ENCODE measurements at regions not wholly inside any gene's neighbourhood (a gene's known extent, or its start where the extent isn't known, plus 50 kb on each side); places are given as distances from the start of the nearest gene placed in this dataset.

GRCh38 chr10:83896219-83896618 is 243.1 kb upstream of the GHITM start:
- H2AFZ ChIP-seq (ENCODE audit: low read depth), result no peak overlapping the region
- H3K36me3 ChIP-seq (ENCODE audit: insufficient read depth), result no peaks in the 10 kb centered on the region
- no peaks in the 10 kb centered on the region for H3K4me1 ChIP-seq (ENCODE audit: low read depth, poor library complexity, severe bottlenecking)
- no peaks in the 10 kb centered on the region for H3K27me3 ChIP-seq (ENCODE audit: insufficient read depth, low read depth)
- no peaks in the 10 kb centered on the region for H4K20me1 ChIP-seq (ENCODE audit: insufficient read depth)
- H3K9ac ChIP-seq, result no peak overlapping the region
- no peak overlapping the region for H3K4me2 ChIP-seq
- no peak overlapping the region for H3K4me3 ChIP-seq (IDR thresholded peaks at IDR 0.05; ENCODE audit: insufficient read depth, low read depth, low read length)
- no peak overlapping the region for H3K27ac ChIP-seq
- TF ChIP-seq CTCF (conservative IDR thresholded peaks at IDR 0.05; ENCODE audit: low read depth, low read length), result no peak
- no peaks in the 10 kb centered on the region for H3K79me2 ChIP-seq (ENCODE audit: insufficient read depth, low read depth)

GRCh38 chr10:83897626-83898025 is 241.7 kb upstream of the GHITM start:
- H3K4me3 ChIP-seq (IDR thresholded peaks at IDR 0.05; ENCODE audit: insufficient read depth, low read depth, low read length), result no peak overlapping the region
- no peaks in the 10 kb centered on the region for H3K27me3 ChIP-seq (ENCODE audit: insufficient read depth, low read depth)
- no peaks in the 10 kb centered on the region for H3K4me1 ChIP-seq (ENCODE audit: low read depth, poor library complexity, severe bottlenecking)
- no peak overlapping the region for H3K27ac ChIP-seq
- H4K20me1 ChIP-seq (ENCODE audit: insufficient read depth), result no peaks in the 10 kb centered on the region
- H3K36me3 ChIP-seq (ENCODE audit: insufficient read depth), result no peaks in the 10 kb centered on the region
- no peaks in the 10 kb centered on the region for H3K79me2 ChIP-seq (ENCODE audit: insufficient read depth, low read depth)
- H2AFZ ChIP-seq (ENCODE audit: low read depth), result no peak overlapping the region
- no peak overlapping the region for H3K4me2 ChIP-seq
- H3K9ac ChIP-seq, result no peak overlapping the region
- no peak for TF ChIP-seq CTCF (conservative IDR thresholded peaks at IDR 0.05; ENCODE audit: low read depth, low read length)

GRCh38 chr10:83908506-83908905 is 230.8 kb upstream of the GHITM start:
- H3K36me3 ChIP-seq (ENCODE audit: insufficient read depth), result no peaks in the 10 kb centered on the region
- TF ChIP-seq CTCF (conservative IDR thresholded peaks at IDR 0.05; ENCODE audit: low read depth, low read length), result no peak
- no peaks in the 10 kb centered on the region for H4K20me1 ChIP-seq (ENCODE audit: insufficient read depth)
- H2AFZ ChIP-seq (ENCODE audit: low read depth), result no peak overlapping the region
- H3K27me3 ChIP-seq (ENCODE audit: insufficient read depth, low read depth), result no peaks in the 10 kb centered on the region
- no peak overlapping the region for H3K9ac ChIP-seq
- no peak overlapping the region for H3K4me2 ChIP-seq
- no peak overlapping the region for H3K27ac ChIP-seq
- H3K4me3 ChIP-seq (IDR thresholded peaks at IDR 0.05; ENCODE audit: insufficient read depth, low read depth, low read length), result no peak overlapping the region
- no peaks in the 10 kb centered on the region for H3K4me1 ChIP-seq (ENCODE audit: low read depth, poor library complexity, severe bottlenecking)
- no peaks in the 10 kb centered on the region for H3K79me2 ChIP-seq (ENCODE audit: insufficient read depth, low read depth)

GRCh38 chr10:83909001-83909400 is 230.3 kb upstream of the GHITM start:
- H3K4me3 ChIP-seq (IDR thresholded peaks at IDR 0.05; ENCODE audit: insufficient read depth, low read depth, low read length), result no peak overlapping the region
- H3K4me1 ChIP-seq (ENCODE audit: low read depth, poor library complexity, severe bottlenecking), result no peaks in the 10 kb centered on the region
- H3K4me2 ChIP-seq, result no peak overlapping the region
- no peak overlapping the region for H3K9ac ChIP-seq
- no peak overlapping the region for H2AFZ ChIP-seq (ENCODE audit: low read depth)
- no peak for TF ChIP-seq CTCF (conservative IDR thresholded peaks at IDR 0.05; ENCODE audit: low read depth, low read length)
- H3K27ac ChIP-seq, result no peak overlapping the region
- no peaks in the 10 kb centered on the region for H3K79me2 ChIP-seq (ENCODE audit: insufficient read depth, low read depth)
- no peaks in the 10 kb centered on the region for H3K27me3 ChIP-seq (ENCODE audit: insufficient read depth, low read depth)
- no peaks in the 10 kb centered on the region for H4K20me1 ChIP-seq (ENCODE audit: insufficient read depth)
- H3K36me3 ChIP-seq (ENCODE audit: insufficient read depth), result no peaks in the 10 kb centered on the region

- Histone ChIP-seq H3K9ac (no peak overlapping the region), H3K36me3 (ENCODE audit: insufficient read depth) (no peaks in the 10 kb centered on the region), H3K4me3 (IDR thresholded peaks at IDR 0.05; ENCODE audit: insufficient read depth, low read depth, low read length) (no peak overlapping the region), H3K27ac (no peak overlapping the region), H3K79me2 (ENCODE audit: insufficient read depth, low read depth) (no peaks in the 10 kb centered on the region), H4K20me1 (ENCODE audit: insufficient read depth) (no peaks in the 10 kb centered on the region), H3K27me3 (ENCODE audit: insufficient read depth, low read depth) (no peaks in the 10 kb centered on the region), H3K4me2 (no peak overlapping the region), H3K4me1 (ENCODE audit: low read depth, poor library complexity, severe bottlenecking) (no peaks in the 10 kb centered on the region), H2AFZ (ENCODE audit: low read depth) (no peak overlapping the region)
- TF ChIP-seq CTCF (conservative IDR thresholded peaks at IDR 0.05; ENCODE audit: low read depth, low read length), result no peak
Observed at GRCh38 chr10:83915801-83916200, 223.5 kb upstream of the GHITM start.

Measured in KMS-11 (cell line).